ENCODE measurements at regions not wholly inside any gene's neighbourhood (a gene's known extent, or its start where the extent isn't known, plus 50 kb on each side); places are given as distances from the start of the nearest gene placed in this dataset.

DNA sequence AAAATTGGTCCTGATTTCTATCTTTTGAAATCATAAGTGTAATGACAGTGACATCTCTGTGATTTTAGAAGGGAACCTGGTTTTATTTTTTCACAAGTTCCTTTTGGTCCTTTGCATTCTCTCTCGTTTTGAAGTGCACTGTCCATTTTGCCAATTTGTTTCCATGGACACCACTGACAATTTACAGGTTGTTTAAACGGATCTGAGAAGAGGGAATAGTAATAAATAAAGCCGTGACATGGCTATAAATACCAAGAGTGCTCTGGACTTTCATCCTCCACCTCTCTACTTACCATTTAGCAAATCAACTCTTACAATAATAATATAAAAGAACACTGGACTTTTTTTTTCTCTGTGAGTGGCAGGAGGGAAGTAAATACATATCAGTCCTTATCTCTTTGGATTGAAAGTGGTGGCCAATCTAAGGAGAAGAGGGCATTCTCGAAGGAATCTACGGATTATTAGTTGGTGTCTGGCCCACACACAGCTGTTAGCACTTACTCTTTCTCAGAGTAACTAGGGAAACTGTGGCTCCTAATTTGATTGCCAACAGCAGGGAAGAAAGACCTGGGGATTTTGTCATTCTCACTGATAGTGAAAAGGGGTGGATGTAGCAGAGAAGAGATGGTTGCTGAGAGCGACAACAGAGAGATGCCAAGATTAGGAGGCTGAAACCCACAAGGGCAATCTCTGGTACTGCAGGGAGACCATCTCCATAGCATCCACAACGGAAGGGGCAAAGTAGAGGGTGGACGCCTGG lies 108.7 kb upstream of the FSHR start:
- no peak for DNase-seq (ENCODE audit: unreplicated experiment)
- BruUV-seq (replicated peaks), result no TSS peak
- Mint-ChIP-seq H3K27me3 (ENCODE audit: insufficient read depth, unreplicated experiment) (peaks cover 17% of the 10 kb centered on the region), H3K4me3 (ENCODE audit: unreplicated experiment) (no peak overlapping the region), H3K4me1 (ENCODE audit: insufficient read depth, unreplicated experiment) (no peaks in the 10 kb centered on the region), H3K9me3 (ENCODE audit: unreplicated experiment) (no peaks in the 10 kb centered on the region), H3K27ac (ENCODE audit: low read depth, unreplicated experiment) (no peak overlapping the region), H3K36me3 (ENCODE audit: insufficient read depth, unreplicated experiment) (no peaks in the 10 kb centered on the region)
- intact Hi-C loops (cut with micrococcal nuclease), result no loop called here
- CTCF ChIA-PET, result no interaction called here
- TF ChIP-seq, protein P1, sequence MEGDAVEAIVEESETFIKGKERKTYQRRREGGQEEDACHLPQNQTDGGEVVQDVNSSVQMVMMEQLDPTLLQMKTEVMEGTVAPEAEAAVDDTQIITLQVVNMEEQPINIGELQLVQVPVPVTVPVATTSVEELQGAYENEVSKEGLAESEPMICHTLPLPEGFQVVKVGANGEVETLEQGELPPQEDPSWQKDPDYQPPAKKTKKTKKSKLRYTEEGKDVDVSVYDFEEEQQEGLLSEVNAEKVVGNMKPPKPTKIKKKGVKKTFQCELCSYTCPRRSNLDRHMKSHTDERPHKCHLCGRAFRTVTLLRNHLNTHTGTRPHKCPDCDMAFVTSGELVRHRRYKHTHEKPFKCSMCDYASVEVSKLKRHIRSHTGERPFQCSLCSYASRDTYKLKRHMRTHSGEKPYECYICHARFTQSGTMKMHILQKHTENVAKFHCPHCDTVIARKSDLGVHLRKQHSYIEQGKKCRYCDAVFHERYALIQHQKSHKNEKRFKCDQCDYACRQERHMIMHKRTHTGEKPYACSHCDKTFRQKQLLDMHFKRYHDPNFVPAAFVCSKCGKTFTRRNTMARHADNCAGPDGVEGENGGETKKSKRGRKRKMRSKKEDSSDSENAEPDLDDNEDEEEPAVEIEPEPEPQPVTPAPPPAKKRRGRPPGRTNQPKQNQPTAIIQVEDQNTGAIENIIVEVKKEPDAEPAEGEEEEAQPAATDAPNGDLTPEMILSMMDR (IDR thresholded peaks at IDR 0.05; ENCODE audit: unreplicated experiment), result no peak
- POLR2A ChIA-PET, result no interaction called here

DNA sequence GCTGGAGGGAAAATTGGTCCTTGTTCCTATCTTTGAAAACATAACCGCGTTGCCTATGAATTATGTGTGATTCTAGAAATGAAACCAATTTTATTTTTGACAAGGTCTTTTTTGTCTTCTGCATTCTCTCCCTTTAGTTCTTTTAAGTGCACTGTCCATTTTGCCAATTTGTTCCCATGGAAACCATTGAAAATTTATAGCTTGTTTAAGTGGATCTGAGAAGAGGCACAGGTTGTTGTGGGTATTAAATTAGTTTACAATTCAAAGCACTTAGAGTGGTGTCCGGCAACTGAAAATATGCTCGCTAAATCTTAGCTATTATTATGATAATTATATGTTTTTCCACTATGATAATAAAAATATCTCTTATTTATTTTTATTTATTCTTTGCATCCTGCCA lies 107.5 kb upstream of the FSHR start:
- H3K4me1 Mint-ChIP-seq (ENCODE audit: insufficient read depth, unreplicated experiment), result no peaks in the 10 kb centered on the region
- DNase-seq (ENCODE audit: unreplicated experiment), result no peak
- no peak overlapping the region for H3K4me3 Mint-ChIP-seq (ENCODE audit: unreplicated experiment)
- POLR2A ChIA-PET, result interaction anchor here (0.7 kb wide), 1 partner anchor 433 kb away, joined by 3 read pairs; no protein-coding TSS in a partner anchor
- no peaks in the 10 kb centered on the region for H3K36me3 Mint-ChIP-seq (ENCODE audit: insufficient read depth, unreplicated experiment)
- H3K27ac Mint-ChIP-seq (ENCODE audit: low read depth, unreplicated experiment), result no peak overlapping the region
- CTCF ChIA-PET, result interaction anchor here (0.6 kb wide), 3 partner anchors 149 to 1215 kb away, joined by 3 read pairs; no protein-coding TSS in a partner anchor
- intact Hi-C loops (cut with micrococcal nuclease), result no loop called here
- no TSS peak for BruUV-seq (replicated peaks)
- H3K9me3 Mint-ChIP-seq (ENCODE audit: unreplicated experiment), result no peaks in the 10 kb centered on the region
- TF ChIP-seq, protein P1 (IDR thresholded peaks at IDR 0.05; ENCODE audit: unreplicated experiment), result no peak
- H3K27me3 Mint-ChIP-seq (ENCODE audit: insufficient read depth, unreplicated experiment), result peaks cover 17% of the 10 kb centered on the region

DNA sequence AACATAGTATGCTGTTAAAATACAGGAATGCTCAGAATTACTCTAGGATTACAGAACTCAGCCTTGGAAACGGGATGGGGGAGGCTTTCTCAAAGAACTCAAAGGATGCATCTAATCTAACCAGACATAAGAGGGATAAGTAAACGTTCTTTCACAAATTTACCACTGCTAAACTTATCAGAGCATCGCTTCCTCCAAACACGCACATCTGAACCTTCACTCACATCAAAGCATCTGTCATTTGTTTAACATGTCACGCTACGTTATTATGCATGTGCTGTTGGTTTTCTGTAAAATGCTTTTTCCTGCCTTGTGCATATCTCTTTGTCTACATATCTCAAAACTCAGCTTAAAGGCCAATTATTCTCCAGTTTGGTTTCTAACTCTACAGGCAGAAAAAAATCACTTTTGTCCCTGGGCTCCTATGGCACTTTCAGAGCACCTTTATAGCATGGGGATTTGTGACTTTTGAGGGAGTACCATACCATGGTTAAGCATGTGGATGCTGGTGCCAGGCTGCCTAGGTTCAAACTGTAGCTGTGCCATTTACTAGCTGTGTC lies 106.7 kb upstream of the FSHR start:
- Mint-ChIP-seq H3K27ac (ENCODE audit: low read depth, unreplicated experiment) (no peak overlapping the region), H3K36me3 (ENCODE audit: insufficient read depth, unreplicated experiment) (no peaks in the 10 kb centered on the region), H3K9me3 (ENCODE audit: unreplicated experiment) (no peaks in the 10 kb centered on the region), H3K4me1 (ENCODE audit: insufficient read depth, unreplicated experiment) (no peaks in the 10 kb centered on the region), H3K4me3 (ENCODE audit: unreplicated experiment) (no peak overlapping the region), H3K27me3 (ENCODE audit: insufficient read depth, unreplicated experiment) (peaks cover 17% of the 10 kb centered on the region)
- ChIA-PET CTCF (interaction anchor here (0.6 kb wide), 1 partner anchor 379 kb away, joined by 3 read pairs; no protein-coding TSS in a partner anchor), POLR2A (no interaction called here)
- no TSS peak for BruUV-seq (replicated peaks)
- no peak for DNase-seq (ENCODE audit: unreplicated experiment)
- intact Hi-C loops (cut with micrococcal nuclease), result no loop called here
- TF ChIP-seq, protein P1 (IDR thresholded peaks at IDR 0.05; ENCODE audit: unreplicated experiment), result no peak

GRCh38 chr2:49259926-49260325 lies 105.6 kb upstream of the FSHR start:
- TF ChIP-seq, protein P1 (IDR thresholded peaks at IDR 0.05; ENCODE audit: unreplicated experiment), result no peak
- H3K4me3 Mint-ChIP-seq (ENCODE audit: unreplicated experiment), result no peak overlapping the region

More at GRCh38 chr2:49259926-49260325, 105.6 kb upstream of the FSHR start:
- BruUV-seq (replicated peaks), result no TSS peak
- no peaks in the 10 kb centered on the region for H3K4me1 Mint-ChIP-seq (ENCODE audit: insufficient read depth, unreplicated experiment)
- POLR2A ChIA-PET, result no interaction called here
- no peaks in the 10 kb centered on the region for H3K36me3 Mint-ChIP-seq (ENCODE audit: insufficient read depth, unreplicated experiment)
- no peak overlapping the region for H3K27ac Mint-ChIP-seq (ENCODE audit: low read depth, unreplicated experiment)
- intact Hi-C loops (cut with micrococcal nuclease), result loop anchor here (5.0 to 10.0 kb wide), 4 partner anchors 425 to 1145 kb away; no protein-coding TSS in a partner anchor
- CTCF ChIA-PET, result interaction anchor here (0.8 kb wide), 1 partner anchor 357 kb away, joined by 3 read pairs; no protein-coding TSS in a partner anchor
- DNase-seq (ENCODE audit: unreplicated experiment), result no peak
- H3K27me3 Mint-ChIP-seq (ENCODE audit: insufficient read depth, unreplicated experiment), result peaks cover 17% of the 10 kb centered on the region
- no peaks in the 10 kb centered on the region for H3K9me3 Mint-ChIP-seq (ENCODE audit: unreplicated experiment)
